SK-N-SH (cell line): ENCODE measurements at regions not wholly inside any gene's neighbourhood (a gene's known extent, or its start where the extent isn't known, plus 50 kb on each side); places are given as distances from the start of the nearest gene placed in this dataset.
"Not testable (repeated sequence)": the region's sequence is repeated elsewhere in the genome, so short reads cannot be mapped to it uniquely, and the experiment has no call there.

Experiments used
- CTCF ChIA-PET: fragments of 300-600, 350-600 bp; formaldehyde crosslinking; extraction: SDS; loops from one replicate; lab custom pipeline; 2021; lab: Yijun Ruan, JAX
- POLR2A ChIA-PET: fragments of 350-600 bp; sonication (Branson Sonifier 250); formaldehyde crosslinking; extraction: SDS; loops from one replicate; lab custom pipeline; 2020; ENCODE audit warnings: antibody characterized with exemption, inconsistent platforms; lab: Yijun Ruan, JAX
- DNase-seq: peaks from one replicate; pipeline ENCODE4 v3.0.0; 2012
- H2AFZ ChIP-seq: fragments of 200-600 bp; sonication (generic); 2 replicates; pipeline ENCODE4 v1.8.1; 2016; ENCODE audit warnings: antibody characterized with exemption, mild to moderate bottlenecking, low read depth
- H3F3A ChIP-seq: fragments of 200-600 bp; sonication (generic); replicated peaks from 2 replicates; pipeline ENCODE3; 2016; ENCODE audit warnings: antibody characterized with exemption, mild to moderate bottlenecking; ENCODE audit not compliant: insufficient read depth
- H3K27ac ChIP-seq, 2 experiments: fragments of 200-500 bp in 1 of 2; fragments of 200-600 bp in 1 of 2; sonication (Bioruptor generic) in 1 of 2; sonication (generic), shearing (Covaris generic) in 1 of 2; 2 replicates each; pipeline versions ENCODE4 v1.5.1 to v1.6.1; 2014 to 2016; ENCODE audit warnings: low read depth in 2 of 2, inconsistent platforms in 1 of 2, low read length in 1 of 2, mild to moderate bottlenecking in 1 of 2, mixed read lengths in 1 of 2
- H3K27me3 ChIP-seq: fragments of 200-600 bp; sonication (generic), shearing (Covaris generic); 2 replicates; pipeline ENCODE4 v1.6.1; 2016; ENCODE audit warnings: mixed run types; ENCODE audit not compliant: insufficient read depth
- H3K36me3 ChIP-seq, 2 experiments: fragments of 200-500 bp in 1 of 2; fragments of 200-600 bp in 1 of 2; sonication (Bioruptor generic) in 1 of 2; sonication (generic) in 1 of 2; replicated peaks in 1 of 2; 2 replicates each; pipeline versions ENCODE3 to v1.5.1; 2014 to 2016; ENCODE audit warnings: low read length in 1 of 2, mild to moderate bottlenecking in 1 of 2; ENCODE audit not compliant: insufficient read depth in 2 of 2, control insufficient read depth in 1 of 2
- H3K4me1 ChIP-seq, 2 experiments: fragments of 200-500 bp in 1 of 2; fragments of 200-600 bp in 1 of 2; sonication (Bioruptor generic) in 1 of 2; sonication (generic), shearing (Covaris generic) in 1 of 2; 2 replicates each; pipeline versions ENCODE4 v1.5.1 to v1.6.1; 2014 to 2016; ENCODE audit warnings: low read depth in 1 of 2, low read length in 1 of 2, mixed run types in 1 of 2; ENCODE audit not compliant: insufficient read depth in 2 of 2, control insufficient read depth in 1 of 2
- H3K4me2 ChIP-seq: fragments of 200-600 bp; sonication (generic), shearing (Covaris generic); 2 replicates; pipeline ENCODE4 v1.6.1; 2017; ENCODE audit warnings: mixed run types
- H3K4me3 ChIP-seq, 2 experiments: fragments of 200-500 bp in 1 of 2; fragments of 200-600 bp in 1 of 2; sonication (Bioruptor generic) in 1 of 2; sonication (generic), shearing (Covaris generic) in 1 of 2; 2 replicates each; pipeline versions ENCODE4 v1.5.1 to v1.8.1; 2014 to 2016; ENCODE audit warnings: low read depth in 2 of 2, inconsistent platforms in 1 of 2, low read length in 1 of 2, mild to moderate bottlenecking in 1 of 2, mixed read lengths in 1 of 2, moderate library complexity in 1 of 2
- H3K79me2 ChIP-seq: fragments of 200-600 bp; sonication (generic); 2 replicates; pipeline ENCODE4 v1.8.1; 2017; ENCODE audit warnings: mild to moderate bottlenecking; ENCODE audit not compliant: insufficient read depth
- H3K9ac ChIP-seq: fragments of 200-600 bp; sonication (generic); 2 replicates; pipeline ENCODE4 v1.6.1; 2017; ENCODE audit warnings: mixed run types
- H3K9me2 ChIP-seq: fragments of 200-600 bp; sonication (generic); 2 replicates; pipeline ENCODE4 v1.6.1; 2017; ENCODE audit warnings: mixed run types
- H3K9me3 ChIP-seq: fragments of 200-600 bp; sonication (generic); 2 replicates; pipeline ENCODE4 v1.6.1; 2017; ENCODE audit warnings: mixed run types, mild to moderate bottlenecking, moderate library complexity
- H4K20me1 ChIP-seq: fragments of 200-600 bp; sonication (generic); 2 replicates; pipeline ENCODE4 v1.6.1; 2017; ENCODE audit warnings: mild to moderate bottlenecking, mixed run types; ENCODE audit not compliant: insufficient read depth
- ELF1 ChIP-seq: IDR thresholded peaks from 2 replicates; pipeline ENCODE4 v1.4.0; 2012
- FOXM1 ChIP-seq: IDR thresholded peaks from 2 replicates; pipeline ENCODE4 v1.4.0; 2012; ENCODE audit warnings: low read depth, mild to moderate bottlenecking
- GABPA ChIP-seq: IDR thresholded peaks from 2 replicates; pipeline ENCODE4 v1.4.0; 2012; ENCODE audit warnings: low read depth, mild to moderate bottlenecking
- MEF2A ChIP-seq: IDR thresholded peaks from 2 replicates; pipeline ENCODE4 v1.4.0; 2012; ENCODE audit warnings: low read depth, borderline replicate concordance
- NFIC ChIP-seq: IDR thresholded peaks from 2 replicates; pipeline ENCODE4 v1.4.0; 2012; ENCODE audit warnings: borderline replicate concordance
- POLR2AphosphoS5 ChIP-seq: IDR thresholded peaks from 2 replicates; pipeline ENCODE4 v1.6.1; 2012; ENCODE audit warnings: low read depth, low read length
- RAD21 ChIP-seq: IDR thresholded peaks from 2 replicates; pipeline ENCODE4 v1.6.1; 2012; ENCODE audit warnings: mild to moderate bottlenecking, low read length
- RFX5 ChIP-seq: IDR thresholded peaks from 2 replicates; pipeline ENCODE4 v1.6.1; 2012; ENCODE audit warnings: mild to moderate bottlenecking, improper control_type of control experiment, low read length
- SIN3A ChIP-seq: IDR thresholded peaks from 2 replicates; pipeline ENCODE4 v1.6.1; 2012; ENCODE audit warnings: low read depth, mild to moderate bottlenecking, low read length, moderate library complexity, borderline replicate concordance
- SMC3 ChIP-seq: IDR thresholded peaks from 2 replicates; pipeline ENCODE4 v1.6.1; 2012; ENCODE audit warnings: low read depth, low read length, improper control_type of control experiment
- TCF12 ChIP-seq: IDR thresholded peaks from 2 replicates; pipeline ENCODE4 v1.4.0; 2012
- YY1 ChIP-seq: IDR thresholded peaks from 2 replicates; pipeline ENCODE4 v1.4.0; 2012; ENCODE audit warnings: low read depth, mild to moderate bottlenecking
- WGBS: methylation state at CpG from one replicate; pipeline ENCODE4 v1.1.6; 2017; ENCODE audit warnings: low lambda C conversion rate; 5-methylcytosine and 5-hydroxymethylcytosine counted together
- TF ChIP-seq, protein P1 (sequence below): IDR thresholded peaks from 2 replicates; pipeline ENCODE4 v1.6.1; 2012; ENCODE audit warnings: mild to moderate bottlenecking, low read depth, low read length, moderate library complexity
- TF ChIP-seq, protein P2 (sequence below): IDR thresholded peaks from 2 replicates; pipeline ENCODE4 v1.4.0; 2012; ENCODE audit warnings: low read depth, borderline replicate concordance
- TF ChIP-seq, protein P3 (sequence below): fragments of 150-350 bp; IDR thresholded peaks from 2 replicates; pipeline ENCODE4 v1.6.1; 2016; ENCODE audit warnings: mild to moderate bottlenecking, low read depth, low read length
- TF ChIP-seq, protein P4 (sequence below): IDR thresholded peaks from 2 replicates; pipeline ENCODE4 v1.4.0; 2012; ENCODE audit warnings: low read depth
- TF ChIP-seq, protein P5 (sequence below): fragments of 150-350 bp; IDR thresholded peaks from 2 replicates; pipeline ENCODE4 v1.6.1; 2017; ENCODE audit warnings: antibody characterized with exemption, low read length, low read depth, borderline replicate concordance
- TF ChIP-seq, protein P6 (sequence below): IDR thresholded peaks from 2 replicates; pipeline ENCODE4; 2012

DNA sequence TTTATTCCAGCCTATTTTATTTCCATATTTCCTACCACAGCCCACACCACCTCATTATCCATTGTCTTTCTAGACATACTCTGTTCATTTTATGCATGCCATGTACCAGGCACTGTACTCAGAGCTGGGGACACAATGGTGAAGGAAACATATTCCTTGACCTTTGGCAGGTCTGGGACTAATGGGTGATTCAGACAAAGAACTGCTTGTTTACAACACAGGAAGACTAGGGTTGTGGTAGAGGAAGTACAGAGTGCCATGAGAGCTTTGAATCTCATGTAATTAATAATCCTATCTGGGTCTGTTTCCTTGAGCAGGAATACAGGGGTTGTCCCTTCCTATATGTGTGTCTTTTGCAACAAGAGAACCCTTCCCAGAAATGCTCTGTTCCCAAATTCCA, 75.1 kb upstream of the NUDT10 start (continued):
- TF ChIP-seq, protein P1, sequence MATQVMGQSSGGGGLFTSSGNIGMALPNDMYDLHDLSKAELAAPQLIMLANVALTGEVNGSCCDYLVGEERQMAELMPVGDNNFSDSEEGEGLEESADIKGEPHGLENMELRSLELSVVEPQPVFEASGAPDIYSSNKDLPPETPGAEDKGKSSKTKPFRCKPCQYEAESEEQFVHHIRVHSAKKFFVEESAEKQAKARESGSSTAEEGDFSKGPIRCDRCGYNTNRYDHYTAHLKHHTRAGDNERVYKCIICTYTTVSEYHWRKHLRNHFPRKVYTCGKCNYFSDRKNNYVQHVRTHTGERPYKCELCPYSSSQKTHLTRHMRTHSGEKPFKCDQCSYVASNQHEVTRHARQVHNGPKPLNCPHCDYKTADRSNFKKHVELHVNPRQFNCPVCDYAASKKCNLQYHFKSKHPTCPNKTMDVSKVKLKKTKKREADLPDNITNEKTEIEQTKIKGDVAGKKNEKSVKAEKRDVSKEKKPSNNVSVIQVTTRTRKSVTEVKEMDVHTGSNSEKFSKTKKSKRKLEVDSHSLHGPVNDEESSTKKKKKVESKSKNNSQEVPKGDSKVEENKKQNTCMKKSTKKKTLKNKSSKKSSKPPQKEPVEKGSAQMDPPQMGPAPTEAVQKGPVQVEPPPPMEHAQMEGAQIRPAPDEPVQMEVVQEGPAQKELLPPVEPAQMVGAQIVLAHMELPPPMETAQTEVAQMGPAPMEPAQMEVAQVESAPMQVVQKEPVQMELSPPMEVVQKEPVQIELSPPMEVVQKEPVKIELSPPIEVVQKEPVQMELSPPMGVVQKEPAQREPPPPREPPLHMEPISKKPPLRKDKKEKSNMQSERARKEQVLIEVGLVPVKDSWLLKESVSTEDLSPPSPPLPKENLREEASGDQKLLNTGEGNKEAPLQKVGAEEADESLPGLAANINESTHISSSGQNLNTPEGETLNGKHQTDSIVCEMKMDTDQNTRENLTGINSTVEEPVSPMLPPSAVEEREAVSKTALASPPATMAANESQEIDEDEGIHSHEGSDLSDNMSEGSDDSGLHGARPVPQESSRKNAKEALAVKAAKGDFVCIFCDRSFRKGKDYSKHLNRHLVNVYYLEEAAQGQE: no peak
- no peak for TF ChIP-seq SMC3
- TF ChIP-seq, protein P2, sequence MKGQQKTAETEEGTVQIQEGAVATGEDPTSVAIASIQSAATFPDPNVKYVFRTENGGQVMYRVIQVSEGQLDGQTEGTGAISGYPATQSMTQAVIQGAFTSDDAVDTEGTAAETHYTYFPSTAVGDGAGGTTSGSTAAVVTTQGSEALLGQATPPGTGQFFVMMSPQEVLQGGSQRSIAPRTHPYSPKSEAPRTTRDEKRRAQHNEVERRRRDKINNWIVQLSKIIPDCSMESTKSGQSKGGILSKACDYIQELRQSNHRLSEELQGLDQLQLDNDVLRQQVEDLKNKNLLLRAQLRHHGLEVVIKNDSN: no peak
- no peak for TF ChIP-seq YY1
- no peak for TF ChIP-seq ELF1
- TF ChIP-seq MEF2A: no peak
- TF ChIP-seq POLR2AphosphoS5: no peak
- TF ChIP-seq NFIC: no peak
- TF ChIP-seq, all 33 proteins: peak for 0

DNA sequence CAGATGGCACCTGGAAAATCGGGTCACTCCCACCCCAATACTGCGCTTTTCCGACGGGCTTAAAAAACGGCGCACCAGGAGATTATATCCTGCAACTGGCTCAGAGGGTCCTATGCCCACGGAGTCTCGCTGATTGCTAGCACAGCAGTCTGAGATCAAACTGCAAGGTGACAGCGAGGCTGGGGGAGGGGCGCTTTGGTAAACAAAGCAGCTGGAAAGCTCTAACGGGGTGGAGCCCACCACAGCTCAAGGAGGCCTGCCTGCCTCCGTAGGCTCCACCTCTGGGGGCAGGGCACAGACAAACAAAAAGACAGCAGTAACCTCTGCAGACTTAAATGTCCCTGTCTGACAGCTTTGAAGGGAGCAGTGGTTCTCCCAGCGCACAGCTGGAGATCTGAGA, 70.4 kb upstream of the NUDT10 start:
- H3K36me3 ChIP-seq, CTCF ChIA-PET, H3K27ac ChIP-seq, H3K9ac ChIP-seq, H3K4me2 ChIP-seq, H3K27me3 ChIP-seq, H3K9me3 ChIP-seq, H3K4me3 ChIP-seq, H3F3A ChIP-seq, H3K9me2 ChIP-seq, H4K20me1 ChIP-seq, H3K4me1 ChIP-seq, H2AFZ ChIP-seq, POLR2A ChIA-PET, DNase-seq, H3K79me2 ChIP-seq: not testable (repeated sequence)
- 0% methylated on average over 8 of the region's 13 CpGs for WGBS

DNA sequence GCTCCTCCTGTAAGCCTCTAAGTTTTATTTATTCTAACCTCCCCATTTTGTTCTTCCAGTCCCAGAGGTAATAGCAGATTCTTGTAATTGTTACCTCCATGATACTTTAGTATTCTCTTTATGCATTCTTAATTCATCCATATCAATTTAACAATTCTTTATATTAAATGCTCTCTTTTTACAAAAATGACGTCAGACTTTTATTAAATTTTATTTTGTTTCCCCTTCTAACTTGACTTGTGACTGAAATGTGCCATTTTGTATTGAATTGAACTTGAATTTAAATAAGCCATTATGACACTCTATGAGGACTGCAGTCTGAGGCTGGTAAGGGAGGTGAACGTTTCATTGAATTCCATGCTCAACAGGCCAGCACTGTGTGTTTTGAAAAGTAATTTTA, 60.0 kb upstream of the NUDT10 start:
- H3K4me3 ChIP-seq: no peak overlapping the region
- H3K9me3 ChIP-seq: no peaks in the 10 kb centered on the region
- no peaks in the 10 kb centered on the region for H3K36me3 ChIP-seq
- no peak overlapping the region for H3K9ac ChIP-seq
- no peaks in the 10 kb centered on the region for H3K79me2 ChIP-seq
- H3F3A ChIP-seq: no peaks in the 10 kb centered on the region
- no peak overlapping the region for H2AFZ ChIP-seq
- no peak for DNase-seq
- H3K27me3 ChIP-seq: no peaks in the 10 kb centered on the region
- ChIA-PET CTCF (no interaction called here), POLR2A (no interaction called here)
- WGBS: 2% methylated on average over 2 of the region's 2 CpGs
- no peaks in the 10 kb centered on the region for H4K20me1 ChIP-seq
- H3K4me2 ChIP-seq: no peak overlapping the region
- TF ChIP-seq, protein P3, sequence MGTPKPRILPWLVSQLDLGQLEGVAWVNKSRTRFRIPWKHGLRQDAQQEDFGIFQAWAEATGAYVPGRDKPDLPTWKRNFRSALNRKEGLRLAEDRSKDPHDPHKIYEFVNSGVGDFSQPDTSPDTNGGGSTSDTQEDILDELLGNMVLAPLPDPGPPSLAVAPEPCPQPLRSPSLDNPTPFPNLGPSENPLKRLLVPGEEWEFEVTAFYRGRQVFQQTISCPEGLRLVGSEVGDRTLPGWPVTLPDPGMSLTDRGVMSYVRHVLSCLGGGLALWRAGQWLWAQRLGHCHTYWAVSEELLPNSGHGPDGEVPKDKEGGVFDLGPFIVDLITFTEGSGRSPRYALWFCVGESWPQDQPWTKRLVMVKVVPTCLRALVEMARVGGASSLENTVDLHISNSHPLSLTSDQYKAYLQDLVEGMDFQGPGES: no peak
- TF ChIP-seq, protein P4, sequence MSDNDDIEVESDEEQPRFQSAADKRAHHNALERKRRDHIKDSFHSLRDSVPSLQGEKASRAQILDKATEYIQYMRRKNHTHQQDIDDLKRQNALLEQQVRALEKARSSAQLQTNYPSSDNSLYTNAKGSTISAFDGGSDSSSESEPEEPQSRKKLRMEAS: no peak
- TF ChIP-seq, protein P5, sequence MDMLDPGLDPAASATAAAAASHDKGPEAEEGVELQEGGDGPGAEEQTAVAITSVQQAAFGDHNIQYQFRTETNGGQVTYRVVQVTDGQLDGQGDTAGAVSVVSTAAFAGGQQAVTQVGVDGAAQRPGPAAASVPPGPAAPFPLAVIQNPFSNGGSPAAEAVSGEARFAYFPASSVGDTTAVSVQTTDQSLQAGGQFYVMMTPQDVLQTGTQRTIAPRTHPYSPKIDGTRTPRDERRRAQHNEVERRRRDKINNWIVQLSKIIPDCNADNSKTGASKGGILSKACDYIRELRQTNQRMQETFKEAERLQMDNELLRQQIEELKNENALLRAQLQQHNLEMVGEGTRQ: no peak
- TF ChIP-seq GABPA (no peak), TCF12 (no peak), YY1 (no peak), NFIC (no peak), FOXM1 (no peak), SMC3 (no peak), SIN3A (no peak), RAD21 (no peak), RFX5 (no peak), ELF1 (no peak)
- TF ChIP-seq, protein P2: no peak
- TF ChIP-seq, protein P6, sequence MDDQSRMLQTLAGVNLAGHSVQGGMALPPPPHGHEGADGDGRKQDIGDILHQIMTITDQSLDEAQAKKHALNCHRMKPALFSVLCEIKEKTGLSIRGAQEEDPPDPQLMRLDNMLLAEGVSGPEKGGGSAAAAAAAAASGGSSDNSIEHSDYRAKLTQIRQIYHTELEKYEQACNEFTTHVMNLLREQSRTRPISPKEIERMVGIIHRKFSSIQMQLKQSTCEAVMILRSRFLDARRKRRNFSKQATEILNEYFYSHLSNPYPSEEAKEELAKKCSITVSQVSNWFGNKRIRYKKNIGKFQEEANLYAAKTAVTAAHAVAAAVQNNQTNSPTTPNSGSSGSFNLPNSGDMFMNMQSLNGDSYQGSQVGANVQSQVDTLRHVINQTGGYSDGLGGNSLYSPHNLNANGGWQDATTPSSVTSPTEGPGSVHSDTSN: no peak
- H3K9me2 ChIP-seq: no peaks in the 10 kb centered on the region
- no peaks in the 10 kb centered on the region for H3K4me1 ChIP-seq
- H3K27ac ChIP-seq: no peak overlapping the region
